Stimulated activated CD4-positive, alpha-beta T cell treated with anti-CD3 and anti-CD28 coated beads, Interleukin-15, amount 100 ng/mL, for 24 hours (primary cell): ENCODE measurements at regions not wholly inside any gene's neighbourhood (a gene's known extent, or its start where the extent isn't known, plus 50 kb on each side); places are given as distances from the start of the nearest gene placed in this dataset.
"Not testable (repeated sequence)": the region's sequence is repeated elsewhere in the genome, so short reads cannot be mapped to it uniquely, and the experiment has no call there.

Experiments
- DNase-seq: peaks from one replicate; pipeline ENCODE4 v3.0.0-alpha.2; 2020

GRCh38 chr7:66459783-66460413 lies 168.8 kb upstream of the KCTD7 start:
- not testable (repeated sequence) for DNase-seq

- DNase-seq: no peak
Measured at GRCh38 chr7:66460921-66461361, 167.7 kb upstream of the KCTD7 start.

GRCh38 chr7:66461397-66461796 lies 167.3 kb upstream of the KCTD7 start:
- DNase-seq: not testable (repeated sequence)

- DNase-seq: not testable (repeated sequence)
Measured at GRCh38 chr7:66462831-66463230, 165.8 kb upstream of the KCTD7 start.

- DNase-seq: no peak
Measured at GRCh38 chr7:66464059-66464458, 164.6 kb upstream of the KCTD7 start.

- no peak for DNase-seq
Measured at GRCh38 chr7:66466081-66466600, 162.5 kb upstream of the KCTD7 start.

- DNase-seq: no peak
Measured at GRCh38 chr7:66467887-66468286, 160.8 kb upstream of the KCTD7 start.

- DNase-seq: not testable (repeated sequence)
Measured at GRCh38 chr7:66473064-66473463, 155.6 kb upstream of the KCTD7 start.

GRCh38 chr7:66474441-66474840 lies 154.2 kb upstream of the KCTD7 start:
- no peak for DNase-seq

GRCh38 chr7:66476056-66476455 lies 152.6 kb upstream of the KCTD7 start:
- DNase-seq: not testable (repeated sequence)

GRCh38 chr7:66477822-66478397 lies 150.8 kb upstream of the KCTD7 start:
- DNase-seq: not testable (repeated sequence)

GRCh38 chr7:66481229-66481628 lies 147.5 kb upstream of the KCTD7 start:
- not testable (repeated sequence) for DNase-seq

GRCh38 chr7:66489065-66489464 lies 139.6 kb upstream of the KCTD7 start:
- DNase-seq: not testable (repeated sequence)

- DNase-seq: not testable (repeated sequence)
Measured at GRCh38 chr7:66489741-66490140, 138.9 kb upstream of the KCTD7 start.

- DNase-seq: not testable (repeated sequence)
Measured at GRCh38 chr7:66490979-66491378, 137.7 kb upstream of the KCTD7 start.

- DNase-seq: not testable (repeated sequence)
Measured at GRCh38 chr7:66492405-66492804, 136.3 kb upstream of the KCTD7 start.

- peak; percentile 97 for DNase-seq
Measured at GRCh38 chr7:66493235-66494205, 135.2 kb upstream of the KCTD7 start.

- DNase-seq: no peak
Measured at GRCh38 chr7:66497346-66497745, 131.3 kb upstream of the KCTD7 start.

- no peak for DNase-seq
Measured at GRCh38 chr7:66500087-66500486, 128.6 kb upstream of the KCTD7 start.

GRCh38 chr7:66502230-66503035 lies 126.2 kb upstream of the KCTD7 start:
- DNase-seq: no peak

- DNase-seq: no peak
Measured at GRCh38 chr7:66503036-66503370, 125.7 kb upstream of the KCTD7 start.

- no peak for DNase-seq
Measured at GRCh38 chr7:66503551-66504031, 125.1 kb upstream of the KCTD7 start.
